Cardiac septum (tissue), 1 donor: ENCODE measurements at regions not wholly inside any gene's neighbourhood (a gene's known extent, or its start where the extent isn't known, plus 50 kb on each side); places are given as distances from the start of the nearest gene placed in this dataset.

Experiments used
- DNase-seq: peaks from one replicate; pipeline ENCODE4 v3.0.0-alpha.2; 2020; ENCODE audit warnings: low spot score
- intact Hi-C: fragments of 100-400 bp; cut with DNase I; formaldehyde crosslinking; loops from one replicate; pipeline ENCODE4 v1.14.0; 2022
- donor health status: DM: no; HTN: no; CAD: no.

- DNase-seq: no peak
- intact Hi-C loops: no loop called here
These were observed 230.8 kb downstream of the POU4F1 start for GRCh38 chr13:78372581-78372980.

GRCh38 chr13:78370231-78370630, 233.1 kb downstream of the POU4F1 start:
- no peak for DNase-seq
- intact Hi-C loops: no loop called here

DNA sequence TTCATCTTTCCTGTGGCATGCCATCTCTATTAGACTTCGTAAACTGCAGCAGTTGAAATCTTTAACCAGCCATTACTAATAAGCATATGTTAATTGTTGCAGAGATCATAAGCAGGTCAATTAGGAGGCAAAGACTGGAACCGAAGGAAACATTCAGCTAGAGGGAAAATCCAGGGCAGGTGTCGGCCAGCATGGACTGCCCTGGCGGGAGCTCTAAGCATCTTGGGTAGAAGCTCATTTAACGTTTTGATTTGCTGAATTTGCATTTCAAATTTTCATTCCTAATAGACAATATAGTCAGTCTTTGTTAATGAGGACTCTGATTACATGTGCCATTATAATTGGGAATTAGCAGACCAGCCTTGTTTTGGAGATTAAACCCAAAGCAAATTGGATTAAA, 238.6 kb downstream of the POU4F1 start:
- no peak for DNase-seq
- intact Hi-C loops: no loop called here

GRCh38 chr13:78341032-78341431, 262.3 kb downstream of the POU4F1 start:
- intact Hi-C loops: no loop called here
- DNase-seq: no peak

GRCh38 chr13:78339927-78340326, 263.4 kb downstream of the POU4F1 start:
- intact Hi-C loops: no loop called here
- no peak for DNase-seq

DNA sequence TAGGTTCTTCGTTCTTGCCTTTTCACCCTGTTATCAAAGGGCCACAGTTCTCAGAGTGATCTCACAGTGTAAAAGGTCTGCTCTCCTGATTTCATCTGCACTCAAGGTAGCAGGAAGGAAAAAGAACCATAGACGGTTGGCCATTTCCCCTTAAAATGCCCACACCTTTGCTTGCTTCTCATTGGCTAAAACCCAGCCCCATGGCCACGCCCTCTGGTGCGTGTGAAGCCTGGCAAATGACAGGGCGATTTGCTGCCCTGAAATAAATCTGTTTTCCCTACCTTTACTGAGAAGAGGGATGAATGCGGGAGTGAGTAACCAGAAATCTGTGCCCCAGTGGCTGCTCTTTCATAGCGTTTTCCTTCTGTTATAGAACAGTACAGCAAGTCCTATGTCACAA, 269.3 kb downstream of the POU4F1 start:
- no peak for DNase-seq
- intact Hi-C loops: no loop called here

GRCh38 chr13:78326633-78327032, 276.7 kb downstream of the POU4F1 start:
- DNase-seq: no peak
- intact Hi-C loops: no loop called here

- intact Hi-C loops: no loop called here
- DNase-seq: no peak
These were observed 277.8 kb downstream of the POU4F1 start for GRCh38 chr13:78325585-78325984.

DNA sequence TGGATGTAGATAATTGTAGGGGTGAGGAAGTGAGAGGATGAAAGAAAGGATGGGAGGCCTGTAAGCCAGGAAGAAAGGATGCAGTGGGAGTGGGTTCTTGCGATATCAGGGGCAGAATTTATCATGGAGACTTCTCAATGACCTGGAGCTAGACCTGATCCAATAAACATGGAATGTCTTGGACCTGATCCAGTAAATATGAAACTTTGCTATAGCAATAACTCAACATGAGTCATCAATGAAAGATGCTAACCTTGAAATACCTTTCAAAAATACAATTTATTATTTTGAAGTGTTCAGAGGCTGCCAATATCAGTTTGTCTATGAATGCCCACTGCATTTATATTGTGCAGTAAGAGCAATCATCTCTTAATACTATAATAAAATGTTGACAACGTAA, 279.5 kb downstream of the POU4F1 start:
- no peak for DNase-seq
- intact Hi-C loops: no loop called here

DNA sequence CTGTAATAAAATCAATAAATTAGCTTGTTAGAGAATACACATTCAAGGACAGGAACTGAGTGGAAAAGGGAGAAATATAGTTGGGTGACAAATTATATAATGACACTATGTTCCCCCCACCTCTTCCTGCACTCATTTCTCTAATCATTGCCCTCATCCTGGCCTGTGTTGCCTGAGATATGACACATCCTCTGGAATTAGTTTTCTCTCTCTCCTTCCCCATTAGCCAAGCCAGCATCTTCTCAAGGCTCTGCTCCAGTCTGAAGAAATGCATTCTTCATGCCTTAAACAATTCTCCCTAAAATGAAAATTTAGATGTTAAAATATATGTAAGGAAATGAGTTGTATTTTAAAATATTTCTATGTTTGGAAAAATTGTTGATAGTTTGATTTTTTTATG, 280.3 kb downstream of the POU4F1 start:
- intact Hi-C loops: no loop called here
- no peak for DNase-seq

- intact Hi-C loops: loop anchor here (5.0 kb wide), 1 partner anchor 658 kb away; no protein-coding TSS in a partner anchor
- no peak for DNase-seq
These were observed 284.2 kb downstream of the POU4F1 start for GRCh38 chr13:78319101-78319627.

- intact Hi-C loops: loop anchor here (5.0 kb wide), 1 partner anchor 660 kb away; no protein-coding TSS in a partner anchor
- no peak for DNase-seq
These were observed 286.3 kb downstream of the POU4F1 start for GRCh38 chr13:78317030-78317429.

GRCh38 chr13:78309497-78310180, 293.7 kb downstream of the POU4F1 start:
- intact Hi-C loops: no loop called here
- DNase-seq: no peak

GRCh38 chr13:78306519-78307206, 296.7 kb downstream of the POU4F1 start:
- DNase-seq: no peak
- intact Hi-C loops: no loop called here

- intact Hi-C loops: no loop called here
- DNase-seq: no peak
These were observed 298.2 kb downstream of the POU4F1 start for GRCh38 chr13:78305171-78305570.

- DNase-seq: no peak
- intact Hi-C loops: no loop called here
These were observed 303.3 kb downstream of the POU4F1 start for GRCh38 chr13:78299832-78300623.

DNA sequence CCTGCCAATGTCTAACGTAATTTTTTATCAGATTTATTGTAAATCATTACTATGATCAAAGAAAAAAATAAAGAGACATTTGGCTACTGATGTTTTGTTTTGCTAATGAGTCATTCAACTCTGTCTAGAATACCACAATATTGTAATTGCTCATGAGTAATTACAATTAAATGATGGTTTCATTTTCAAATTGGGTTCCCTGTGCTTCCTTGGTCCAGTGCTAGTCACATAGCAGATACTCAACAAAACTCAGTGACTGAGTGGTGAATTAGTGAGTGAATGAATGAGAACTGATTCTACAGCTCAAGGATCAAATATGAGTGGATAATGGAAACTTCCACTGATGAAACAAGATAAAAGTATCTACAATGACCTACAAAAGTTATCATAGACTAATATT, 304.7 kb downstream of the POU4F1 start:
- intact Hi-C loops: no loop called here
- no peak for DNase-seq

DNA sequence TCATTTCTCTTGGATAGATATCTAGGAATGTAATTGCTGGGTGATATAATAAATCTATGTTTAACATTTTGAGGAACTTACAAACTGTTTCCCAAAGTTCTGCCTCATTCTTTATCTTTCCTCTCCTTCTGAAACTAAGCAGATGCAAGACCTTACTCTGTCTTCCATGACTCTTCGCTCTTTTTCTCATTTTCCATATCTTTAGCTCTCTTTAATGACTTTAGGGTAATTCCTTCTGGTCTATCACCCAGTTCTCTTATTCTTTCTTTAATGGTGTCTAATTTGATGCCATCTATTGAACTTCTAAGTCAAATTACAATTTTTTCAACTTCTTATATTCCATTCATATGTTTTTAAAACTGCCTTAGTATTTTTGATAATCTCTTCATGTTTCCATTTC, 316.6 kb downstream of the POU4F1 start:
- intact Hi-C loops: no loop called here
- no peak for DNase-seq

DNA sequence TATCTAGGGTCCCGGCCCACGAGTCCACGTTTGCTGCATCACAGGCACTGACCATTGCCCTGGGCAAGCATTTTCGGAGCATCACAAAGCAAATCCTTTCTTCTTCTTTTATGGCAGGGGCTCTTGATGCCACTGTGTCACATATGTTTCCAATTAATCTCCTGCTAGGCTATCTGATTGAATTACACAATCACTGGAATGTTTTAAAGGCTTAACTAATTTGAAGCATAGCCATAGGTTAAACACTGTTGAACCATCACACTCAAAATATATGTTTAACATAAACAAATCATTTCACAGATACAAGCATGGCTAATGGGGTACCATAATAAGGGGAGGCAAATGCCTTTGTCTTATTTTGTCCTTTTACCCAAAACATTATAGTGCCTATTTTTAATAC, 338.3 kb downstream of the POU4F1 start:
- intact Hi-C loops: no loop called here
- DNase-seq: no peak

DNA sequence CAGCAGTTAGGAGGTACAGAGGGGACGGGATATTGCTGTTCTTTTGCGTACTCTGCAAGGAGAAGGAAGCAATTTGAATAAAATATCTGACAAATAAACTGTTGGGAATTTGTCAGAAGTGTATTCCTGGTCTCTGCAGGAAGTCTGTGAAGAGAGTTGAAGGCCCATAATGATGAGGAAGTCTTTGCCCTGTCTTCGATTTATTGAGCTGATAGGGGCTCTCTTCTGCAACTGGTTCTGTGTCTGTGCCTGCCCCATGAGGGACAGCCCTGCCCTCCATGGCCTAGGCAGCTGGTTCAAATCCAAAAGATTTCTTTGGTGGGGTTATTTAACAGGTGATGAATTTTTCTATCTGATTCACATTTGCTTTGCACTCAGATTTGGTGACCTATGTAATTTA, 339.7 kb upstream of the EDNRB start:
- intact Hi-C loops: no loop called here
- DNase-seq: no peak
